GM10248 (cell line): ENCODE measurements at regions not wholly inside any gene's neighbourhood (a gene's known extent, or its start where the extent isn't known, plus 50 kb on each side); places are given as distances from the start of the nearest gene placed in this dataset.

Experiments
- CTCF ChIA-PET: fragments of 300-600 bp; sonication (Branson Sonifier 250); formaldehyde crosslinking; extraction: SDS; loops from one replicate; lab custom pipeline; 2021; ENCODE audit warnings: antibody characterized with exemption; lab: Yijun Ruan, JAX
- POLR2A ChIA-PET: fragments of 350-650 bp; sonication (Branson Sonifier 250); formaldehyde crosslinking; extraction: SDS; loops from one replicate; lab custom pipeline; 2020; ENCODE audit warnings: antibody characterized with exemption; lab: Yijun Ruan, JAX
- DNase-seq: peaks from one replicate; pipeline ENCODE4 v3.0.0; 2012; ENCODE audit errors: extremely low spot score
- TF ChIP-seq, protein P1 (sequence below): IDR thresholded peaks from 2 replicates; pipeline ENCODE4 v1.5.1; 2012; ENCODE audit warnings: mild to moderate bottlenecking, low read depth; ENCODE audit errors: extremely low read depth, missing control alignments, control extremely low read depth

DNA sequence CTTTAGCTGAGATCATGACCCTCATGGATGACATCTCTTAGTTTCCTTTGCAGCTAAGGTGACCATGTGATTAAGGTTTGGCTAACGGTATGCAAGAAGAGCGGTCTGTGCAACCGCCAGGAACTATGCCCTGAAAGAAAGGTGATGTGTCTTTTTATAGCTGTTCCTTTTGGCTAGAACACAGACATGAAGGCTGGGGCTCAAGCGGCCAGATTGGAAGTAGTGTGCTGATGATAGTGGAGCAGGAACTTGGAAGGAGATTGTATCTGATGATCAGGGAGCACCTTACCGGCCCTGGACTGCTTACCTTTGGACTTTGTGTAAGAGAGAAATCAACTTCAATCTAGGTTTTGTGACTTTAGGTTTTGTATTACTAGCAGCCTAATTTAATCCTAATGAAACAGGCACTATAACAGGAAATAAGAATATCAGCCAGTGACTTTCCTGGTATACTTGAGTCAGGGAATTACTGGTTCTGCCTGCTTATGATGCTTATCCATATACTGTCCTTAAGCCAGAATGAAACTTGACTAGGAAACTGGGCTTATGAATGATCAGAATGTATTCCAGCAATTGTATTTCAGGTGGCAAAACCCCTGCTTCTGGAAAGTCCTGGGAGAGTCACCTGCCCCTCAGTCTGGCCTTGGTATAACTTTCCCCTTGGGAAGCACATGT, 164.3 kb upstream of the LRIG1 start:
- ChIA-PET POLR2A (no interaction called here), CTCF (no interaction called here)
- DNase-seq = no peak
- TF ChIP-seq, protein P1, sequence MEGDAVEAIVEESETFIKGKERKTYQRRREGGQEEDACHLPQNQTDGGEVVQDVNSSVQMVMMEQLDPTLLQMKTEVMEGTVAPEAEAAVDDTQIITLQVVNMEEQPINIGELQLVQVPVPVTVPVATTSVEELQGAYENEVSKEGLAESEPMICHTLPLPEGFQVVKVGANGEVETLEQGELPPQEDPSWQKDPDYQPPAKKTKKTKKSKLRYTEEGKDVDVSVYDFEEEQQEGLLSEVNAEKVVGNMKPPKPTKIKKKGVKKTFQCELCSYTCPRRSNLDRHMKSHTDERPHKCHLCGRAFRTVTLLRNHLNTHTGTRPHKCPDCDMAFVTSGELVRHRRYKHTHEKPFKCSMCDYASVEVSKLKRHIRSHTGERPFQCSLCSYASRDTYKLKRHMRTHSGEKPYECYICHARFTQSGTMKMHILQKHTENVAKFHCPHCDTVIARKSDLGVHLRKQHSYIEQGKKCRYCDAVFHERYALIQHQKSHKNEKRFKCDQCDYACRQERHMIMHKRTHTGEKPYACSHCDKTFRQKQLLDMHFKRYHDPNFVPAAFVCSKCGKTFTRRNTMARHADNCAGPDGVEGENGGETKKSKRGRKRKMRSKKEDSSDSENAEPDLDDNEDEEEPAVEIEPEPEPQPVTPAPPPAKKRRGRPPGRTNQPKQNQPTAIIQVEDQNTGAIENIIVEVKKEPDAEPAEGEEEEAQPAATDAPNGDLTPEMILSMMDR = no peak

DNA sequence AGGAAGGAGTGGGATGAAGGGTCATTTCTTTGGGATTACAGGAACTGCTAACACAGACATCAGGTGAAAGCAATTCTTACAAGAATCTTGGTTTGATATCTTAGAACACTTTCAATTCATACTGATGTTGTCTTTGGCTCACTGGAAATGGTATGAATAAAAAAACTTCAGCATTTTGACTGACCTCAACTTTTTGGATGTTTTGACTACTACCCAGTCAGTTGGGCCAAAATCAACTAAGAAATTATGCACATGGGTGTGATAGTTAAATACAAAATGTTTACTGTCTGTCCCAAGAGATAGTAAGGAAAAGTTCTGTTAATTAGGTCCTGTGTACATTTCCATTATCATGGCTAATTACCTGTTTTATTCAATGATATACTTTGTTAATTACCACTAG, 165.5 kb upstream of the LRIG1 start:
- TF ChIP-seq, protein P1 = no peak
- CTCF ChIA-PET = no interaction called here

DNA sequence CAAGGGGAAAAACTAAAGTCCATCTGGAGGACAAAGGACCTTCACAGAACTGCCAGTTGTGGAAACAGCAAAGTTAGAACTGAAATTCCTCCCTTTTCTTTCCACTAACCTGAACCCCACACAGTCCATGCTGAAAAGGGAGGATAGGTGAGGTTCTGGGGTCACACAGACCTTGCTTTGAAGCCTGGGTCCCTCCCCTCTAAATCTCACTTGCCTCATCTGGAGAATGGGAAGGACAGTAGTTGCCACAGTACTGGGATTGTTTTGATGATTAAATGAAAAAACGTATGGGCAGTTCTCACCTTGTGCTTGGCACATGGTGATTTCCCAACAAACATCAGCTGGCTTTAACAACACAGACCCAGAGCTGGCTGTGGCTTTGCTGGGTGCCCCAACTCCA, 166.4 kb upstream of the LRIG1 start:
- TF ChIP-seq, protein P1 = no peak
- ChIA-PET CTCF (no interaction called here), POLR2A (no interaction called here)
- DNase-seq = no peak

More for the DNA sequence above, 165.5 kb upstream of the LRIG1 start:
- POLR2A ChIA-PET = no interaction called here
- DNase-seq = no peak

DNA sequence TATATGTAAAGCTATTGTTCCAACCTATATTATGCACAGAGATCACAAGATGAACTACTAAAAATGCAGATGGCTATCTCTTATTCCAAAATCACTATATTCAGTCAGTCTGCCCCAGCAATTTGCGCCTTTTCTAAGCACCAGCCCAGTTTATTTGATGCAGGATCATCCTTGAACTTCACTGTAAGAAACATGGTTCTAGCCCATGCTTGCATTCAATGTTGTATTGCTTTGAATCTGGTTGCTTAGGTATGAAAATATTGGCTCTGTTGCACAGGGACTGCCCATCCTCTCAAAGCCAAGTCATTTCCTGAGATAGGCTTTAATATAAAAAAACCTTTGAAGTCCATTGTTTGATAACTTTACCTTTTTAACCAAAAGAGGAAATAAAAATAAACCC, 170.5 kb upstream of the LRIG1 start:
- TF ChIP-seq, protein P1 = no peak
- DNase-seq = no peak
- POLR2A ChIA-PET = no interaction called here
- CTCF ChIA-PET = no interaction called here

DNA sequence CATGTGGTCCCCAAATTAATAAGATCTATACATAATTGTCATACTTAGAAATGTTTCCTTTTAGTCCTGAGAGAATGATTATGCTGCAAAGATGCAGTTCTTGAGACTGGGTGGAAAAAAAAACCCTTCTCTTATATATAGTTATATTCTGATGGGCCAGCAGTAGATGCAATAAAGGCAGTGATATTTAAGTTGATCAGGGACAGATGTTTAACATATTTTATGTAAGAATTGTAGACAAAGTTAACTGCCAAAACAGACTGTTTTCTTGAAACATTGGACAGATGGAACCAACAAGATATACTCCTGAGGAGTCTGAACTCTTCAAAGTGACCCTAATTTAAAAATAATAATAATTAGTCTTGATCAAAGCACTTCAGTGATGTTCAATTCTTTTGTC, 172.0 kb upstream of the LRIG1 start:
- no peak for DNase-seq
- CTCF ChIA-PET = interaction anchor here (1.2 kb wide), 1 partner anchor 19 kb away, joined by 3 read pairs; no protein-coding TSS in a partner anchor
- POLR2A ChIA-PET = no interaction called here
- TF ChIP-seq, protein P1 = no peak

DNA sequence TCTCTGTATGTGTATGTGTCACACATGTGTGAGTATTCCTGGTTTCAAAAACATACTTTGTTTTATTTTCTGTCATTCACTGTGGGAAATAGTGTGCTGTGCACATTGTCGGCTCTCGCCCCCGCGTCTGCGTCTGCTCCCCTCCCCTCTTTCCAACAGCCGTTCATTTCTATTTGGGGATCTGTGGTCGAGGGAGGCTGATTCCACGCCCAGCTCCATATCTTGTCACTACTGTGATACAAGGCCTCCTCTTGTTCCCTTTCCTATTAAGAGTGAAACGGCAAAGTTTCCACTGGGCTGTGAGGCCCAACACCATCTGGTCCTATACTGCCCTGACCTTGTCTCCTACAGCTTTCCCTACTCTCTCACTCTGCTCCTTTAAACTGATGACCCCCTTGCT, 172.5 kb upstream of the LRIG1 start:
- POLR2A ChIA-PET = no interaction called here
- TF ChIP-seq, protein P1 = no peak
- DNase-seq = no peak
- CTCF ChIA-PET = no interaction called here
